MCF 10A (cell line): ENCODE measurements at regions not wholly inside any gene's neighbourhood (a gene's known extent, or its start where the extent isn't known, plus 50 kb on each side); places are given as distances from the start of the nearest gene placed in this dataset.

Experiments
- BruUV-seq: library from RNA; stranded (reverse); fragments of 400-500 nt; replicated peaks from 2 replicates; lab custom pipeline; 2021; lab: Mats Ljungman, UMichigan
- CTCF ChIA-PET: fragments of 300-600 bp; sonication (Branson Sonifier 250); formaldehyde crosslinking; extraction: SDS; loops from one replicate; lab custom pipeline; 2021; ENCODE audit warnings: antibody characterized with exemption, inconsistent platforms; lab: Yijun Ruan, JAX
- POLR2A ChIA-PET: fragments of 300-600, 350-650 bp; sonication (Branson Sonifier 250); formaldehyde crosslinking; extraction: SDS; loops from one replicate; lab custom pipeline; 2020; ENCODE audit warnings: antibody characterized with exemption, inconsistent platforms; lab: Yijun Ruan, JAX
- DNase-seq: peaks from one replicate; pipeline ENCODE4 v3.0.0-alpha.2; 2018; ENCODE audit not compliant: unreplicated experiment
- H3K27ac Mint-ChIP-seq: one replicate; pipeline ENCODE4 v1.8.0; 2022; ENCODE audit warnings: mild to moderate bottlenecking, low read depth, mixed read lengths; ENCODE audit not compliant: unreplicated experiment
- H3K27me3 Mint-ChIP-seq: one replicate; pipeline ENCODE4 v1.8.0; 2022; ENCODE audit warnings: mixed read lengths; ENCODE audit not compliant: insufficient read depth, unreplicated experiment
- H3K36me3 Mint-ChIP-seq: one replicate; pipeline ENCODE4 v1.8.0; 2022; ENCODE audit warnings: mild to moderate bottlenecking, moderate library complexity, mixed read lengths; ENCODE audit not compliant: insufficient read depth, unreplicated experiment
- H3K4me1 Mint-ChIP-seq: one replicate; pipeline ENCODE4 v1.8.0; 2022; ENCODE audit warnings: mixed read lengths; ENCODE audit not compliant: insufficient read depth, unreplicated experiment
- H3K4me3 Mint-ChIP-seq: one replicate; pipeline ENCODE4 v1.8.0; 2022; ENCODE audit warnings: mild to moderate bottlenecking, moderate library complexity, mixed read lengths; ENCODE audit not compliant: unreplicated experiment
- H3K9me3 Mint-ChIP-seq: one replicate; pipeline ENCODE4 v1.8.0; 2022; ENCODE audit warnings: mixed read lengths; ENCODE audit not compliant: unreplicated experiment
- intact Hi-C: fragments of 100-400 bp; cut with micrococcal nuclease; formaldehyde crosslinking; loops from 2 replicates; pipeline ENCODE4 v1.14.1; 2022
- TF ChIP-seq, protein P1 (sequence below): fragments of 200-600 bp; IDR thresholded peaks from one replicate; pipeline ENCODE4 v1.8.0; 2022; ENCODE audit warnings: antibody characterized with exemption, mild to moderate bottlenecking; ENCODE audit not compliant: unreplicated experiment

DNA sequence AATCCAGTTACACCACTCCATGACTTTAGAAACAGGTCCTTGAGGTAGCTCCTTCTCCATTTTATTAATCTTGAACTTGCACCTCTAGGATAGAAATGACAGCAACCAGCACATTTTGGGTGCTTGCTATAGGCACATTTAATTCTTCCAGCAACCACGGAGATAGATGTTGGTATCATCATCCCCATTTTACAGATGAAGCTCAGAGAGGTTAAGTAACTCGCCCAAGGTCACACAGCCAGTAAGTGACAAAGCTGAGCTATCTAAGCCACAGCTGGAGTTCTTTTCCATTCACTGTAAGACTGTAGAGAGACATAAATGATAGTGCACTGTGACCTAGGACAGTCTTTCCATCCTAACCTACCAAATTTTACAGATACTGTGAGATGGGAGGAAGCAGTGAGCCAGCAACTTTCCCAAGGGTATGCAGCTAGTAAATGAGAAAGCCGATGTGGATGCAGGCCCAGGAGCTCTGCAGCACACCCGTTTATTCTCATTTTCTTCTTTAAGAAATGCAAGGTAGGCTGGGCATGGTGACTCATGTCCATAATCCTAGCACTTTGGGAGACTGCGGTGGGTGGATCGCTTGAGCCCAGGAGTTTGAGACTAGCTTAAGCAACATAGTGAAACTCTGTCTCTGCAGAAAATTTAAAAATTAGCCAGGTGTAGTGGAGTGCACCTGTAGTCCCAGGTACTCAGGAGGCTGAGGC, 103.2 kb downstream of the TBX5 start:
- ChIA-PET CTCF (no interaction called here), POLR2A (no interaction called here)
- BruUV-seq = no TSS peak
- peaks cover 14% of the 10 kb centered on the region for H3K9me3 Mint-ChIP-seq
- no peak overlapping the region for H3K27ac Mint-ChIP-seq
- no peaks in the 10 kb centered on the region for H3K4me1 Mint-ChIP-seq
- H3K27me3 Mint-ChIP-seq = no peaks in the 10 kb centered on the region
- TF ChIP-seq, protein P1, sequence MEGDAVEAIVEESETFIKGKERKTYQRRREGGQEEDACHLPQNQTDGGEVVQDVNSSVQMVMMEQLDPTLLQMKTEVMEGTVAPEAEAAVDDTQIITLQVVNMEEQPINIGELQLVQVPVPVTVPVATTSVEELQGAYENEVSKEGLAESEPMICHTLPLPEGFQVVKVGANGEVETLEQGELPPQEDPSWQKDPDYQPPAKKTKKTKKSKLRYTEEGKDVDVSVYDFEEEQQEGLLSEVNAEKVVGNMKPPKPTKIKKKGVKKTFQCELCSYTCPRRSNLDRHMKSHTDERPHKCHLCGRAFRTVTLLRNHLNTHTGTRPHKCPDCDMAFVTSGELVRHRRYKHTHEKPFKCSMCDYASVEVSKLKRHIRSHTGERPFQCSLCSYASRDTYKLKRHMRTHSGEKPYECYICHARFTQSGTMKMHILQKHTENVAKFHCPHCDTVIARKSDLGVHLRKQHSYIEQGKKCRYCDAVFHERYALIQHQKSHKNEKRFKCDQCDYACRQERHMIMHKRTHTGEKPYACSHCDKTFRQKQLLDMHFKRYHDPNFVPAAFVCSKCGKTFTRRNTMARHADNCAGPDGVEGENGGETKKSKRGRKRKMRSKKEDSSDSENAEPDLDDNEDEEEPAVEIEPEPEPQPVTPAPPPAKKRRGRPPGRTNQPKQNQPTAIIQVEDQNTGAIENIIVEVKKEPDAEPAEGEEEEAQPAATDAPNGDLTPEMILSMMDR = no peak
- intact Hi-C loops = no loop called here
- no peak overlapping the region for H3K4me3 Mint-ChIP-seq
- H3K36me3 Mint-ChIP-seq = peaks cover 6% of the 10 kb centered on the region
- peak; percentile 6 for DNase-seq

DNA sequence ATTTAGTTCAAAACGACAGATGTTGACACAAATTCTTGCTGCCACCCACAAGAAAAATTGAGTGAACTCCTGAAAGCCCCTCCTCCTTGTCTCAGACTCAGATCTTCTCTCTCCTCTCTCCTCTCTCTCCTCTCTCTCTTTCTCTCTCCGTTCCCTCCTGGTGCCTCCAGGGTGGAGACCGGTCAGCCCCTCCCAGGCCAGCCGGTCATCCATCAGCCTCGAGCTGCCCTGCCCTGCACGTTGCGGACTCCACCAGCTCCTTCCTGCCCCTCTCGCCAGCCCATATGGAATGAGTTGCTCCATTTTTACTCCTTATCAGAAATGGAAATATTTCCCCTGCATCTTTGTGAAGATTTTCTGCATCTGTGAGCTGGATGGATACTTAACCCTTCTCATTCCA, 103.8 kb downstream of the TBX5 start:
- no peak for DNase-seq
- no peak overlapping the region for H3K4me3 Mint-ChIP-seq
- peaks cover 14% of the 10 kb centered on the region for H3K9me3 Mint-ChIP-seq
- intact Hi-C loops = no loop called here
- H3K27me3 Mint-ChIP-seq = no peaks in the 10 kb centered on the region
- H3K27ac Mint-ChIP-seq = no peak overlapping the region
- TF ChIP-seq, protein P1 = no peak
- POLR2A ChIA-PET = interaction anchor here (1.1 kb wide), 1 partner anchor 10 kb away, joined by 3 read pairs; no protein-coding TSS in a partner anchor
- BruUV-seq = no TSS peak
- peaks cover 6% of the 10 kb centered on the region for H3K36me3 Mint-ChIP-seq
- no peaks in the 10 kb centered on the region for H3K4me1 Mint-ChIP-seq
- CTCF ChIA-PET = interaction anchor here (0.6 kb wide), 1 partner anchor 19 kb away, joined by 5 read pairs; no protein-coding TSS in a partner anchor

DNA sequence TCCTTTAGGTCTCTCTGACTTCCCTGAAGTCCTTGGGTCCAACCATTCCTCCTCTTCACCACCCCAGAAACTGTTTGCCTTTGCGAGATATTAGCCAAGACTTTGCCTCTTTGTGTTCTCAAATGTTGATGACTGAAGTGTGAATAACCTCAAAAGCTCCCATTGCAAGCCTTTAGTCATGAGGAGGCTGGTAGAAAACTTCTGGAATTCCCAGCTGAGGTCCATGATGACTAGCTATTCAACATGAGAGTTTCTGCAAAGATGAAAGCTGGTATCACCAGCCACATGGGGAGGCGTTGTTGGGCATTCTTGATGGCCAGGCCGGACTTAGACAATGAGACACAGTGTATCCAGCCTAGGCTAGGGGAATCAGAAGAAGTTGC, 111.7 kb downstream of the TBX5 start:
- no peaks in the 10 kb centered on the region for H3K9me3 Mint-ChIP-seq
- intact Hi-C loops = no loop called here
- no peak overlapping the region for H3K27ac Mint-ChIP-seq
- no peaks in the 10 kb centered on the region for H3K27me3 Mint-ChIP-seq
- BruUV-seq = no TSS peak
- H3K4me3 Mint-ChIP-seq = no peak overlapping the region
- H3K36me3 Mint-ChIP-seq = peaks cover 6% of the 10 kb centered on the region
- TF ChIP-seq, protein P1 = no peak
- no peaks in the 10 kb centered on the region for H3K4me1 Mint-ChIP-seq
- CTCF ChIA-PET = no interaction called here
- no peak for DNase-seq
- POLR2A ChIA-PET = no interaction called here

DNA sequence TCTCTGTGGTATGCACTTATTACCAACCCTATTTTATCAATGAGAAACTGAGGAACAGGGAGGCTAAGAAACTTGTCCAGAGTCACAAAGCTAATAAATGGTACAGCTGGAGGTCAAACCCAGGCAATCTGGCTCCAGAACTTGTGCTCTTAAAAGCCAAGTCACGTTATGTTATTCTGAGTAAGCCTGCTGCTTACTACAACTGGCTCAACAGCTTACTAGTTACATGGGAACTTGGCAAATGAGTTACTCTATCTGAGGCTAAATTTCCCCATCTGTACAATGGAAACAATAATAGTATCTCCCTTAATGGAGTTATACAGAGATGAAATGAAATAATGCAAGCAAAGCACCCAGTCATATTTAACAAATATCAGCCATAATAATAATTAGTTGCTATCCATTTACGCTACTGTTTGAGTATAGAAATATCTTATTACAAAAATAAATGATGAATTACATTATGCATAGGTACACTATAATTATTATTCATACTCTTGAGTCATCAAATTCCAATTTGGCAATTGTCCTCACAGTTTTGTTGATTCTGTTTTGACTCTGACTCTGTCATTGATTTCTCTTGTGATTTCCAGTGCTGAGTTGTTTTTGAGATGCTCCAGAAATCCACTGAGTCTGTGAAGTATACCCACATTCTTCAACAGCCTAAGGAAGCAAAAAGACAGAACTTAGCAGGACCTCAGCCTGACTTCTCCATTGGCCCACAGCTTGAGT, 112.2 kb downstream of the TBX5 start:
- ChIA-PET POLR2A (no interaction called here), CTCF (no interaction called here)
- no peak overlapping the region for H3K27ac Mint-ChIP-seq
- intact Hi-C loops = no loop called here
- H3K36me3 Mint-ChIP-seq = peaks cover 4% of the 10 kb centered on the region
- no peak overlapping the region for H3K4me3 Mint-ChIP-seq
- no peaks in the 10 kb centered on the region for H3K9me3 Mint-ChIP-seq
- no peaks in the 10 kb centered on the region for H3K4me1 Mint-ChIP-seq
- no TSS peak for BruUV-seq
- DNase-seq = no peak
- peaks cover 1% of the 10 kb centered on the region for H3K27me3 Mint-ChIP-seq
- TF ChIP-seq, protein P1 = no peak
